ENCODE measurements at regions not wholly inside any gene's neighbourhood (a gene's known extent, or its start where the extent isn't known, plus 50 kb on each side); places are given as distances from the start of the nearest gene placed in this dataset.

DNA sequence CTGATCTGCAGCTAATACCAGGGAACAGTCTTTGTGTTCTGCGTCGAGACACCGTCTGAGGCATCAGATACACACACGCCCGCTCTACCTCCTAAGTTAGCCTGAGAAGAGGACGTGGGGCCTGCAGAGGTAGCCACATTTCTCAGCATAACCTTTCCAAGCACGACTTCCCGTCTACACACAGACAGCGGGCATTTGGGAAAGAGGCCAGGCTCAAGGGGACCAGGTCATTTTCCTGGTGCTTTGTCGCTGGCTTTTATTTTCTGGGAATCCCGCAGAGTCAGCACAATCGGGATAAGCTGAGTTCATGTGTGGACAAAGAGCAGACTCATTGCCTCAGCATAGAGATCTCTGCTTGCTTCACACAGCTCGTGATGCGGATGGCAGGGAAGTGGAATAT, 72.5 kb upstream of the SMYD2 start:
- DNase-seq = no peak

DNA sequence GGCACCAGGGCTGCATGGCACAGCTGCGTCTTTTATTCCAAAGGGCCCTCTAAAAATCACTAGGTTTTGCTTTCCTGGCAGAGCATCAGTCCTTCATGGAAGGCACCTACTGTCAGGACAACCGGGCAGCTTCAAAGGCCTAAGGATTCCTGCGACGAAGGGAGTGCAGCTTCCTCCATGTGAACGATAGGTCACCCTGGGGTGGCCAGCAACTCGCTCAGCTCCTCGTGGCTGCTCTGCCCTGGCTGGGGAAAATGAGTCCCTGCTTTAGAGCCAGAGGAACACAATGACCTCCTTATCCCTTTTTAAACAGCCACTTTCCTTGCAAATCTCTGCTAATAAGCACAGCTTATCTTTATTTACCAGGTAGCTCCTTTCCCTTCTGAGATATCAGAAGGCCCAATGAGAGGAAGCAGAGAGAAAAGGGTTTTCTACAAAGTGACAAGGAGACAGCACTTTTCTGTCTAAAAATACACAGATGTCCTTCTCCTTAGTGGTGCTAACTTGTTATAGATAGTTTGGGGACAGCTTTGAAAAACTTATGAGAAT, 71.6 kb upstream of the SMYD2 start:
- no peak for DNase-seq

DNA sequence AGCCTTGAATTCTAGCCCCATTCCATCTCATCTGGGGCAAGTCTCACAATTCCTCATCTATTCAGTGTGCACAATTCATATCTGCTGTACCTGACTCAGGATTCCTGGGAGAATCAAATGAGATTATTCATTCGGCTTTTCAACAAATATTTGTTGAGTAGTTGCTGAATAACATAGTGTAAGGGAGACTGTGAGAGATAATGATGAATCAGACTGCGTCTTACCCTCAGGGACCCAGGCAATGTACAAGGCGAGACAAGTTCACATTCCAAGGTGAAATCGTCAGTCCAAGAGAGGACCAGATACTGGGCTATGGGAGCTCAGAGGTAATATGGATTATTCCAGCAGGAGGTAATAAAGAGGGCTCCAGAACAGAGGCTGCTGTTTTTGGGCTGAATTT, 67.8 kb upstream of the SMYD2 start:
- no peak for DNase-seq

DNA sequence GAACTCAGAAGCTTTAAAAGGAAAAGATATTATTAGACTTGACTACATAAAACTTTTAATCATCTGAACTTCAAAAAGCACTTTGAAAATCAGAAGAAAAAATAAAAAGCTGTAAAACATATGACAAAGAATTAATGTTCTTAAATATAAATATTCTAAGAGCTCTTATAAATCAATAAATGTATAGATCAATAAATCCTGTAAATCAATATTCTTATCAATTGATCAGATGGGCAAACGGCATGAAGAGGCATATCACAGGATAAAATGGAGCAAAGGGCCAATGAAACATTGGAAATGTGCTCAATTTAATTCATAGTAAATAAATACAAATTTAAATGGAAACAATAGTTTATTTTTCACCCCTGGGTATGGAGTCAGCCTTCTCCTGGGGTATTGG, 66.1 kb upstream of the SMYD2 start:
- no peak for DNase-seq

- DNase-seq = no peak
These were observed 65.4 kb upstream of the SMYD2 start for GRCh38 chr1:214215583-214215982.

DNA sequence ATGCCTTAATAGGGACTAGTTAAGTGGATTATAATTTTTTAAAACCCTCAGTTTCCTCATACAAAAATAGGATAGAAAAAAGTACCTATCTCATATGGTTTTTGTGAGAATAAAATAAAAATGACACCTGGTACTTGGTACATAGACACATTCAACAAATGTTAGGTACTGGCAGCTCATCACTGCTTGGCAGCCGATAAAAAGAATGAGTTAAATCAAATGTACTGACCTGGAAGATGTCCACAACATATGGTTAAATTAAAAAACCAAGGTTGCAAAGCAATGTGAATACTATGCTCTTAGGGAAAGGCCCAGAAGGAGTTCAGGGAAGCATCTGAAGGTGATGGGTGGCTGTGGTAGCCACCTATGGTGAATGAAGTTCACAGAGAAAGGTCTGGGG, 64.9 kb upstream of the SMYD2 start:
- DNase-seq = no peak

GRCh38 chr1:214216779-214217178, 64.2 kb upstream of the SMYD2 start:
- DNase-seq = no peak

GRCh38 chr1:214219902-214220301, 61.1 kb upstream of the SMYD2 start:
- DNase-seq = no peak

GRCh38 chr1:214220891-214221290, 60.1 kb upstream of the SMYD2 start:
- DNase-seq = no peak

DNA sequence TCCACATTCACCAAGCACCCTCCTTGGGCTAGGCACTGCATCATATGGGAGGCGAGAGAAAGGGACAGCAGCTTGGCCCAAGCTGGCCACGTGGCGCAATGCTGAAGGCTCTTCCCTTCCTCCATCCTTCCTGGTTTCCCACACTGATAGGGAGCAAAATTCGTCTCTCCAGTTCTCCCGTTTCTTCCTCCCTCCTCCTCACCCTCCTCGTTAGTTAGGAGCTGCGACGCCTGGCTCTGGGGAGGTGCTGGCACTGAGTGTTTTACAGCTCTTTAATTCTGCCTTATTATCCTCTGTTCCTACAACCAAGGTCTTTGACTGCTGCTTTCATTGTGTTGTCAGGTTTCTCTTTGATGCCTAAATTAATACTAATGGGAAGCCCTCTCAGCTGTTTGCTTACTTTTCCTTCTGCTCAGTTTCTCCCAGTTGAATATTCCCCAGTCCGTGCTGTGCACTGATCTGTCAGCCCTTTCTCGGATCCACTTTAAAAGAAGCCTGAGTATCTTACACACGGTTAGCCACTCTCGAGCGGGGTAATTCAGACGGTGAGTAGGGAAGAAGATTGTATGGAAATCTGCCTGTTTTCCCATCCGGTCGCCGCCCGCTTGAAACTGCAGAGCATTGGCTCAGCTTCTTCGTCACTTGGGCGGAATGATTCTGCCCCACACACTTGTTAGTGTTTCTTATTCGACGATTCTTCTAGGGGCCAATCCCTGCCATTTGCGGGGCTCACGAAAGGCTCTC, 56.2 kb upstream of the SMYD2 start:
- DNase-seq = no peak

DNA sequence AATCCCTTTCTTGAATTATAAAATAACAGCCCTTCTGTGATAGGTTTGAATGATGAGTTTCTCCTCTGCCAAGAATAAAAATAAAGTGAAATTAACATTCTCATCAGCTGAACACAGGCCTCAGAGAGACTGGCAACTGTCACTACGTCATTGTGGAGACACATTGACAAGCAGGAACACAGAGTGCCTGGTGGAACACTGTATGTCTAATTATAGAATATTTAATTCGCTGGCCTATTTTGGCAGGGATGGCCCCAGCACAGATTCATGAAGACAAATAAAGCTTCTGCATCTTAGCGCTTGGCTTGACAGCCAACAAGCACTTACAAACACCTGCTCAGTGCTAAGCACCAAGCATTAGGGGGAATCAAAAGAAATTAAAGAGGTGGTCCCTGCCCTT, 52.0 kb upstream of the SMYD2 start:
- no peak for DNase-seq

DNA sequence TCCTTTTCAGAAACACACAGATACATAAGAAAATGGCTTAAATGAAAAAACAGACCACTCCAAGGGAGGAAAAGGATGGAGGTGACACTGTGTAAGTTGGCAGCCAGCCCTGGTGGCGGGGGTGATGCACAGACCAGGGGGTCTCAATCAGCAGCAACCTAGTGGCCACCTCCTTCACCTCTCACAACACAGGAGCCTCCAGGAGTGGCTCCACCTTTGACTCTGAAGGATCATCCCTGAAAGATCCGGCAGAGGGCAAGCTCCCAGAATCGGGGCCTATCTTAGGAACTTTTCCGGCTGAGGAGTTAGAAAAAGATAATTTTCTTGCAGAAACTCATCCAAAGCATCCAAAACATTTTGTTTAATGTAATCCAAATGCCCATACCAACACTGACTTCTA, 51.2 kb upstream of the SMYD2 start:
- no peak for DNase-seq

Measured in hematopoietic multipotent progenitor cell treated with erythropoietin and hydrocortisone succinate and interleukin-3 and kit ligand, for 6 days (in vitro differentiated cells).